HUDEP-2 (cell line): ENCODE measurements at regions not wholly inside any gene's neighbourhood (a gene's known extent, or its start where the extent isn't known, plus 50 kb on each side); places are given as distances from the start of the nearest gene placed in this dataset.
"Not testable (repeated sequence)": the region's sequence is repeated elsewhere in the genome, so short reads cannot be mapped to it uniquely, and the experiment has no call there.

Source experiments
- DNase-seq, 76 experiments: peaks; one replicate each; lab custom pipeline; 2025; ENCODE audit not compliant: unreplicated experiment in 76 of 76; lab: John Stamatoyannopoulos, UW

DNA sequence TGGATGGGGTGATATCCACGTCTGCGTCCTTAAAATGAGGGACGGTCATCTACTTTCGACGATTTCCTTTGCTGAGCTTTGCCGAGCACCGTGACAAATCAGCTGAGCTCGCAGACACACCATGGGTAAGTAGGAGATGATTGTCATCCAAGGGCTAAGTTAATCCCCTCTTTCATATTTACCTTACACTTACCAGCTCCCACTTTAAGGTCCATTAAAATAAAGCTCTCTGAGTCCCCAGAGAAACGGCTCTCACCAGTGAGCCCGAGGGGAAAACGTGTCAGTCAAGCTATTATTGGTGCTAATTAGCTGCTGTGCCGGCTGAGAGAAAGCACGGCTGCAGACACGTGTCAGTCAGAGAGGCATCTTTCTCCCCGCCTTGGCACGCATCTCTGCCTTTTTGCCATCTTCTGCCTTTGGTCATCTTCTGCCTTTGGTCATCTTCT, 72.2 kb downstream of the CRLF2 start:
- no peak for DNase-seq

DNA sequence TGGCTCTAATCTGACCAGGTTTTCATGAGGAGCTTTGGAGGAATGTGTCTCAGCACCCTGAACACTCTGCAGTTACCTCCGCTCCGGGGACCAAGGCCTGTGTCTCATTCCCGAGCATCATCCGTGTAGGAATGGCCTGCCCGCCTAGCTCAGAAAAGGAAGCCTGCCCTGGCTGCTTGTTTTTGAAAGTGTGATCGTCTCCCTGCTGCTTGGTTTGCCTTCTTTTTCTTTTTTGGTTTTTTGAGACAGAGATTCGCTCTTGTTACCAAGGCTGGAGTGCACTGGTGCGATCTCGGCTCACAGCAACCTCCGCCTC, 73.3 kb downstream of the CRLF2 start:
- DNase-seq = no peak

DNA sequence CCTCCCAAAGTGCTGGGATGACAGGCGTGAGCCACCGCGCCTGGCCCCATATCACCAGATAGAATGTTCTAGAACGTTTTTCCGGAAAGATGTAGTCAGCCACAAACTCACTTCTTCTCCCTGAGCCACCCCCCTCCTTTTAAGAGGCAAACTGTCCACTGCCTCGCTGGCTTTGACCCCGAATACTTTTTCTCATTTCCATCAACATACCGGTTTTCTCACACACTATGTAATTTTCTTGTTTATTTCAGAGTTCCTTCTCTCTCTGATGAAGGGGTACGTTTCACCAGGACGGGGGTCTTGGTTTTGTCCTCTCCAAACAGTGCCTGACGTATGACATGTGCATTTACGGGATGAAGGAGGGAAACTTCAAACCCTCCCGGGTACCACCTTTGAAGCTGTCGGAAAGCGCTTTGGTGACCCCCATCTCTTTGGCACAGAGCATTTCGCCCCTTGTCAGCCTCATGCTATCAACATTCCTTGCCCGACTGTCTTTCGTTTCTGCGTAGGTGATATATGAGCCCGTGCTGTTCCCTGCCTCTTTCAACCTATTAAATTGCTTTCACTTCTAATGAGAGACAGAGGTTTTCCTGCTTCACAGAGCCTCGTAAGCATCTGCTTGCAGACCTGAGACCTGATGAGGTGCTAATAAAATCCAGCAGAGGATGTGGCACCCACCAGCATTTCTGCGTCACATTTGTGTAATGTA, 73.8 kb downstream of the CRLF2 start:
- DNase-seq = no peak

DNA sequence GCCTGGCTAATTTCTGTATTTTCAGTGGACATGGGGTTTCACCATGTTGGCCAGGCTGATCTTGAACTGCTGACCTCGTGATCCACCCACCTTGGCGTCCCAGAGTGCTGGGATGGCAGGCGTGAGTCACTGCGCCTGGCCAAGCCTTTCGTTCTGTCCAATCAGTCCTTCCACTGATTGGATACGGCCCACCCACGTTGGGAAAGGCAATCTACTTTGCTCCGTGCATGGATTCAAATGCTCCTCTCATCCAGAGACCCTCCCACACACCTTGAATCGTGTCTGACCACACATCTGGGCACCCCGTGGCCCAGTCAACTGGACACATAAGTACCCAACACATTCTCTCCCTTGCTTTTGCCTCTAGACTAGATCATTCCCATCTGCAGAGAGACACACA, 74.9 kb downstream of the CRLF2 start:
- no peak for DNase-seq

DNA sequence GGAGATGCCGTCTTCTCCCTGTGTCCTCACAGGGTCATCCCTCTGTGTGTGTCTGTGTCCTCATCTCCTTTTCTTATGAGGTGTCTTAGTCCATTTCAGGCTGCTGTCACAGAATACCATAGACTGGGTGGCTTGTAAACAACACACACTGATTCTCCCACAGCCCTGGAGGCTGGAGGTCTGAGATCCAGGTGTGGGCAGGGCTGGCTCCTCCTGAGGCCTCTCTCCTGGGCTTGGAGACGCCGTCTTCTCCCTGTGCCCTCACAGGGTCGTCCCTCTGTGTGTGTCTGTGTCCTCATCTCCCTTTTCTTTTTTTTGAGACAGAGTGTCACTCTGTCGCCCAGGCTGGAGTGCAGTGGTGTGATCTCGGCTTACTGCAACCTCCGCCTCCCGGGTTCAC, 75.9 kb downstream of the CRLF2 start:
- not testable (repeated sequence) for DNase-seq

DNA sequence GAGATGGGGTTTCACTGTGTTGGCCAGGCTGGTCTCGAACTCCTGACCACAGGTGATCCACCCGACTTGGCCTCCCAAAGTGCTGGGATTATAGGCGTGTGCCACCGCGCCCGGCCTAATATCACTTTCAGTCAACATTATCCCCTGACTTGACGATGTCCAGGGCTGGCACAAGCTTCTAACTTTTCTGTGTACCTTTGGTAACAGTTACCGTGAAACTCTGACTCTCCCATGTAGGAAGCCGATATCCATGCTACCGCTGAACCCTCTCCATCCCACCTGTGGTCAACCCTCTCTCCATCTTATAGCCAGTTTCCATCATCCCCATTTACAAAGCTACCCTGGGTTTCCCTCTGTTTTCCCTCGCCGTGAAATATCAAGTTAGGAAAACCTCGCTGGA, 77.5 kb downstream of the CRLF2 start:
- DNase-seq = no peak

DNA sequence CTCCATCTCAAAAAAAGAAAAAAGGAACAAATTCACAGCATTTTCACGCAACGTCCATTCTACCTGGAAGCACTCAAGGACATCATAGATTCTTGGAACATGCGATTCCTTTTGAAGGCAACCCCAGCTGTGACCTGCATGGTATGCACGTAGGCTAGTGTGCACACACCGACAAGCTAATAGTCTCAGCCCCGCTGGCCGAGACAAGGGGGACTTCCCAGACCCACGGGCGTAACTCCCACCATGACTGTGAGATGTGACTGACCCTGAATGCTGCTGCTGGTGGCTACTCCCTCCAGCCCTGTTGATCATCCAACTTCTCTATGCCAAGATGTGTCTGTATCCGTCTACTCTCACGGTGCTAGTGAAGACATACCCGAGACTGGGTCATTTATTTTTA, 78.3 kb downstream of the CRLF2 start:
- no peak for DNase-seq

DNA sequence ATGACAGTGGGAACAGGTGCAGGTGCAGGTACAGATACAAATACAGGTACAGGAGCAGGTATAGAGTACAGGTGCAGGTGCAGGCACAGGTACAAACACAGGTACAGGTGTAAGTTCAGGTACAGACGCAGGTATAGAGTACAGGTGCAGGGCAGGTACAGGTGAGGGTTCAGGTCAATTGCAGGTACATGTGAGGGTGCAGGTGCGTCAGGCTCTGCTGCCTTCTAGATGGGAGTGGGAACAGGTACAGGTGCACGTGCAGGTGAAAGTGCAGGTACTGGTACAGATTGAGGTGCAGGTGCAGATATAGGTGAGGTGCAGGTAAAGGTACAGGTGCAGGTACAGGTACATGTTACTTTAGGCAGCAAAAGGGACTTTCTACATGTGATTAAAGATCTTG, 85.7 kb downstream of the CRLF2 start:
- DNase-seq = no peak

DNA sequence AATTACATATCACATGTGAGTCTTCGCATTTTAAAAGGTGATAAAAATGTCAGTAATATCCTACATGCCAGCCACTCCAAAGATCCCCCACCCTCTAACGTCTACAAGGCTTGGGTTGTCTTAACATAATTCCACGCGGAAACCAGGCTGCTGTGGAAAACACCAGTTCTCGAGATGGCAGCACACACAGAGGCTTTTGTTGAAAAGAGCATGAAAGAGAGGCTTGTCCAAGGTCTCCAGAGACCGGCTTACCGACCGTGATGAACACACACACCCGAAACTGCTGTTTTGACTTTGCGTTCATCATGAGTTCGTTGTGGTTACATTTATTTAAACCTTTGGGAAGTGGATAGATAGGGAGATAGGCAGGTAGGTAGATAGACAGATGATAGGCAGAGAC, 87.9 kb downstream of the CRLF2 start:
- no peak for DNase-seq

DNA sequence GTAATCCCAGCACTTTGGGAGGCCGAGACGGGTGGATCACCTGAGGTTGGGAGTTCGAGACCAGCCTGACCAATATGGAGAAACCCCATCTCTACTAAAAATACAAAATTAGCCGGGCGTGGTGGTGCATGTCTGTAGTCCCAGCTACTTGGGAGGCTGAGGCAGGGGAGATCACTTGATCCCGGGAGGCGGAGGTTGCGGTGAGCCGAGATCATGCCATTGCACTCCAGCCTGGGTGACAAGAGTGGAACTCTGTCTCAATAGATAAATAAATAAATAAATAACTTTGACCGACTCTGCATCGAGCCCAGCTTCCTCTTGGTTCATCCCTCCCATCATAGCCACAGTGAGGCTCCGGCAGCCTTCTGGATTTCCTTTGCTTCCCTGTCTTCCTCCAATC, 89.6 kb downstream of the CRLF2 start:
- not testable (repeated sequence) for DNase-seq

DNA sequence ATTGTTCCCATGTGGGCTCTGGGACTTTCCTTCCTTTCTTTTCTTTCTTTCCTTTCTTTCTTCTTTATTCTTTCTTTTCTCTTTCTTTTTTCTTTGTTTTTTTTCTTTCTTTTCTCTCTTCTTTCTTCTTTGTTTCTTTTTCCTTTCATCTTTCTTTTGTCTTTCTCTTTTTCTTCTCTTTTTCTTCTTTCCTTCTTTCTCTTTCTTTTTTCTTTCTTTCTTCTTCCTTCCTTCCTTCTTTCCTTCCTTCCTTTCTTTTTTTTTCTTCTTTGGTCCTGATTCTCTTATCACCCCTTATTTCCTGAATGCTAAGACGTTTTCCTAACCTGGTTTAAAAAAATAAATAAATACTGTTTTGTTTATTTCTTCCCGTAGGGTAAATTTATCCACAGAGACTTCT, 93.2 kb downstream of the CRLF2 start:
- DNase-seq = no peak

DNA sequence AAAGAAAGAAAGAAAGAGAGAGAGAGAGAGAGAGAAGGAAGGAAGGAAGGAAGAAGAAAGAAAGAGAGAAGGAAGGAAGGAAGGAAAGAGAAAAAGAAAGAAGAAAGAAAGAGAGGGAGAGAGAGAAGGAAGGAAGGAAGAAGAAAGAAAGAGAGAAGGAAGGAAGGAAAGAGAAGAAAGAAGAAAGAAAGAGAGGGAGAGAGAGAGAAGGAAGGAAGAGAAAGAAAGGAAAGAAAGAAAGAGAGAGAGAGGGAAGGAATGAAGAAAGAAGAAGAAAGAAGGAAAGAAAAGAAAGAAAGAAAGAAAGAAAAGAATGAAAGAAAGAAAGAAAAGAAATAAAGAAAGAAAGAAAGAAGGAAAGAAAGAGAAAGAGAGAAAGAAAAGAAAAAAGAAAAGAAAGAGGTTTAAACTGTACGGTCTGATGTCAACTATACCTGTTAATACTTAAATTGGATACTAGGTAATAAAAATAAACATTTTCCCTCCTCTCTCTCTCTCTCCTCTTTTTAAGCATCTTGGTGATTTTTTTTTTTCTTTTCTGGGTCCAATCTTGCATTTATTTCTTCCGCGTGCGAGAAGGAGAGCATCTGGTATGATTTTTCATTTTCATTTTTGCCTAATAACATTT, 93.8 kb downstream of the CRLF2 start:
- DNase-seq = no peak

DNA sequence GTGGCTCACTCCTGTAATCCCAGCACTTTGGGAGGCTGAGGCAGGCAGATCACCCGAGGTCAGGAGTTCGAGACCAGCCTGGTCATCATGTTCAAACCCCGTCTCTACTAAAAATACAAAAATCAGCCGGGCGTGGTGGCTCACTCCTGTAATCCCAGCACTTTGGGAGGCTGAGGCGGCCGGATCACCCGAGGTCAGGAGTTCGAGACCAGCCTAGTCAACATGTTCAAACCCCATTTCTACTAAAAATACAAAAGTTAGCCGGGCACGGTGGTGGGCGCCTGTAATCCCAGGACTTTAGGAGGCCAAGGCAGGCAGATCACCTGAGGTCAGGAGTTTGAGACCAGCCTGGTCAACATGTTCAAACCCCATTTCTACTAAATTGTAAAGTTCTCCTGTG, 97.0 kb downstream of the CRLF2 start:
- not testable (repeated sequence) for DNase-seq

DNA sequence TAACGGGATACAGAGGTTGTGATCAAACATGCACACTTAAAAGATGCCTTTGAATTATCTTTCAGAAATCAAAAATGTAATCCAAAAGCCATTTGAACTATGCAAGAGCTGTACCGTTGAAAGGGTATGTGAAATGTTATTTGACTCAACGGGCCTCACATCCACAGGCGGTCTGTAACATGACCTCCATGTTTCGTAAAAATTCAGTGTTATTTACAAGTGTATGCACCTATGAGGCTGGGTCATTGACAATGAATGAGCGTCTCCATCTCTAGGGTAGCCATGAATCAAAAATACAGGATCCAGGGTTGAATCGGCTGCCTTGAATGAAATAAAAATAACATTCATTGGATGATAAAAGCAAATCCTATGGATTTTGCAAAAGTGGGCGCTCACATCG, 100.1 kb downstream of the CRLF2 start:
- no peak for DNase-seq

DNA sequence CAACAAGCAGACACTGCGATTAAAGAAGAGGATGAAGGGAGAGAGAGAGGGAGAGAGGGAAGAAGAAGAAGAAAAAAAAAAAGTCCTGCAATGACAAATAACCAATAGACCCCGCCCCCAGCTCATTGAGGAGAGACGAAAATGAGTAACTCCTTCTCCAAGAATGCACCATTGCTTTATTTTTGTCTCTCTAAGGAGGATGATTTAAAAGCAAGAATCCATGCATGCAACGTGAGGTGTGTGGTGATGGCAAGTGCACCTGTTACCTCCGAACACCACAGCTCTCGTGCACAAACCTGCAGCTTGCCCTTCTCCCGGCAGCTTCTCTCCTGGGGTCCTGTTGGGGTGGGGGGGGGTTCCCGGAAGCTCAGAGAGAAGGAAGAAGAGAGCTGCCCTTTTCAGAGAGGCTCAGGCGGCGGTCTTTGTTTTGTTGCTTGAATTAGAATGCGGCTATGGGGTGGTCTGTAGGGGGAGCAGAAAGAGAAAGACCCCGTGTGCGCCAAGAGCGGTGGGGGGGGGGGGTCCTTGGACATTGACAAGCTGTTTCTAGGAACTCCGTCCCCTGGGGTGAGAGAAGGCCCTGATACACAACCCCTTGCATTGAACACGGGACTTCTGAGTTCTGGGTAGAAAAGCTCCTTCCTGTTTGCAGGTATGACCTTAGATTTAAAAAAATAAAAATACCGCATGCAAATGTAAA, 100.7 kb downstream of the CRLF2 start:
- DNase-seq = no peak

DNA sequence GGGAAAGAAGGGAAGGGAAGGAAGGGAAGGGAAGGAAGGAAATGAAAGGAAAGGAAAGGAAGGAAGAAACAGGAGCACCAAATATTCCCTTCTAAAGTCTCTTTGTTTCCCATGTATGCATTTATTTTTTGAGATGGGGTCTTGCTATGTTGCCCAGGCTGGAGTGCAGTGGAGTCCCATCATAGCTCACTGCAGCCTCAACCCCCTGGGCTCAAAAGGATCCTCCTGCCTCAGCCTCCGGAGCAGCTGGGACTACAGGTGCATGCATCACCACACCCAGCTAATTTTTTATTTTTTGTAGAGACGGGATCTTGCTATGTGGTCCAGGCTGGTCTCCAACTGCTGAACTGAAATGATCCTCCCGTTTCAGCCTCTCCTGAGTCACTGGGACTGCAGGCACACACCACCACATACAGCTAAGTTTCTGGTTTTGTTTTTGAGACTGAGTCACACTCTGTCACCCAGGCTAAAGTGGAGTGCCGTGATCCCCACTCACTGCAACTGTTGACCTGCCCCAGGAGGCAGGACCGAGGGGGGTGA, 102.8 kb downstream of the CRLF2 start:
- no peak for DNase-seq

DNA sequence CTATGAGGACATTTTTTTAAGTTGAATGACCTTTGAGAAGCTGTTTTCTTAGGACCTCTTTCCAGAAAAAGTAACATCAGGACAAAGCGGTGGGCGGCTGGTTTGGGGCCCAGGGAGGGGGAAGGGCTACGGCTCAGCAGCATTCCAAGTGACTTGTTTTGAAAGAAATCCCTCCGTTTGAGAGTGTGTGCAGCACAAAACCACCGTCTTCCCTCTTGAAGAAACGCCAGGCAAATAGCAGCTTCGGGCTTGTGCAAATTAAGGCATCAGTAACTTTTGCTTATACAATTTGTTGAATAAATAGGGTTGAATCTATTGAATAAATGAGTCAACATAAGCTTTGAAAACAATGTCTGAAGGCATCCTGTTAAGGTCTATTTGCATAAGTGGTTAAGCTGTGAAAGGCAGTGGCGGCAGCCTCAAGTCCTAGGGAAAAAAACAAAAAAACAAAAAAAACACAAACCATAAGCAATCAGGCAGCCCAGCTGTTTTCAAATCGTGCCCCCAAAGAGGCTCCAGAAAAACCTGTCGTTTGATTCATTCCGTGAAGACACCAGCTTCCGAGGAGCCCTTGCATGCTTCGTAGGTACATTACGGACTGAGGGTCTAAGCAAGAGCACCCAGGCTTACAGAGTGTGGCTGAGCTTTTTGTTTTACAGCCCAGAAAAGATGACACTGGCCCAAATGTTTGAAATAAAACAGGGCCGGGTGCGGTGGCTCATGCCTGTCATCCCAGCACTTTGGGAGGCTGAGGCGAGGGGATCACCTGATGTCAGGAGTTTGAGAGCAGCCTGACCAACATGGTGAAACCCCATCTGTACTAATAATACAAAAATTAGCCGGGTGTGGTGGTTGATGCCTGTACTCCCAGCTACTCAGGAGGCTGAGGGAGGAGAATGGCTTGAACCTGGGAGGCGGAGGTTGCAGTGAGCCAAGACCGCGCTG, 103.7 kb downstream of the CRLF2 start:
- no peak for DNase-seq

DNA sequence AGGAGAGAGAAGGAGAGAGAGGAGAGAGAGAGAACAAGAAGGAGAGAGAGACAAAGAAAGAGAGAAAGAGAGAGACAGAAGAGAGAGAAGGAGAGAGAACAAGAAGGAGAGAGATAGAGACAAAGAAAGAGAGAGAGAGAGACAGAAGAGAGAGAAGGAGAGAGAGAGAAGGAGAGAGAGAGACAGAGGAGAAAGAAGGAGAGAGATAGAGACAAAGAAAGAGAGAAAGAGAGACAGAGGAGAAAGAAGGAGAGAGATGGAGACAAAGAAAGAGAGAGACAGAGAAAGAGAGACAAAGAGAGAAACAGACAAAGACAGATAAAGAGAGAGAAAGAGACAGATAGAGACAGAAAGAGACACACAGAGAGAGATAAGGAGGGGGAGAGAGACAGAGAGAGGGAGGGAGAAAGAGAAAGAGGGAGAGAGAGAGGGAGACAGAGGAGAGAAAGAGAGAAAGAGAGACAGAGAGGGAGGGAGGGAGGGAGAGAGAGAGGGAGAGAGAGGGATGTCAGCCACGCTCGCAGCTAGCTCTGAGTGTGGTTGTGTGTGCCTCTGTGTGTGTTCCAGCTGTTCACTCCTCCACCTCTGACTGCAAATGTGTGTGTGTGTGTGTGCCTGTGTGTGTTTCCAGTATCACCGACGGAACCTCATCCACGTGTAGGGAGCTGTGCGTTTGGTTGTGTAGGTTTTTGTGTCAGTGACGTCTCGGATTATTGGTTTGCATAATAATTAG, 105.8 kb downstream of the CRLF2 start:
- no peak for DNase-seq

DNA sequence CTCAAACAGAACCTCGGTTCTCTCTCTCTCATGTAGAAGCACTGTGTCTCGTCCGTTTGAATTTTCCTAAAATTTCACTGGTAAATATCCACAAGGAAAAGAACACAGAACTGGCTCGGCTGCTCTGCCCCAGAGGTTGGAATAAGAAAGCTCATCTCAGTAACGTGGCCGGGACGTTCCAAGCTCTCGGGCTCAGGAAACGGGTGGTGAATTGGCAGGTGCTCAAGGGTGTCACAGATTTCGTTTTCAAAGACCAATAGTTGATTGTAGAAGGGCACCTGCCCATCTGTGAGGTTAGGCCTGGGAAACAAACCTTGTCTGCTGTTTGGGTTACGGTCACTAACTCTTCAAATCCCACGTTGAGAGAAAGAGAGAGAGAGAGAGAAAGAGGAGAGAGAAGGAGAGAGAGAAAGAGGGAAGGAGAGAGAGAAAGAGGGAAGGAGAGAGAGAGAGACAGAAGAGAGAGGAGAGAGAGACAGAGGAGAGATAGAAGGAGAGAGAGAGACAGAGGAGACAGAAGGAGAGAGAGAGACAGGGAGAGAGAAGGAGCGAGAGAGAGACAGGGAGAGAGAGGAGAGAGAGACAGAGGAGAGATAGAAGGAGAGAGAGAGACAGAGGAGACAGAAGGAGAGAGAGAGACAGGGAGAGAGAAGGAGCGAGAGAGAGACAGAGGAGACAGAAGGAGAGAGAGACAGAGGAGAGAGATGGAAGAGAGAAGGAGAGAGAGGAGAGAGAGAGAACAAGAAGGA, 106.6 kb downstream of the CRLF2 start:
- no peak for DNase-seq
